Erythroblast (primary cell): ENCODE measurements at regions not wholly inside any gene's neighbourhood (a gene's known extent, or its start where the extent isn't known, plus 50 kb on each side); places are given as distances from the start of the nearest gene placed in this dataset.

Experiments used
- GATA1 ChIP-seq: IDR thresholded peaks from 2 replicates; pipeline ENCODE4 v1.6.1; 2011; ENCODE audit warnings: low read depth, mild to moderate bottlenecking, control low read depth, low read length, moderate library complexity
- POLR2A ChIP-seq: IDR thresholded peaks from 2 replicates; pipeline ENCODE4 v1.6.1; 2011; ENCODE audit warnings: mild to moderate bottlenecking, low read length

GRCh38 chr5:158525663-158526062 lies 574.1 kb downstream of the EBF1 start:
- TF ChIP-seq POLR2A (no peak), GATA1 (no peak)
